ENCODE measurements at regions not wholly inside any gene's neighbourhood (a gene's known extent, or its start where the extent isn't known, plus 50 kb on each side); places are given as distances from the start of the nearest gene placed in this dataset.
"Not testable (repeated sequence)": the region's sequence is repeated elsewhere in the genome, so short reads cannot be mapped to it uniquely, and the experiment has no call there.

- intact Hi-C loops (cut with micrococcal nuclease): no loop called here
- H3K36me3 Mint-ChIP-seq (ENCODE audit: low read depth): no peaks in the 10 kb centered on the region
- DNase-seq (ENCODE audit: low spot score): no peak
- H3K4me1 Mint-ChIP-seq (ENCODE audit: low read depth): no peaks in the 10 kb centered on the region
- H3K9me3 Mint-ChIP-seq: no peaks in the 10 kb centered on the region
- no peaks in the 10 kb centered on the region for H3K27me3 Mint-ChIP-seq (ENCODE audit: low read depth)
- no peak overlapping the region for H3K4me3 Mint-ChIP-seq (ENCODE audit: low read depth)
- no peak overlapping the region for H3K27ac Mint-ChIP-seq
Measured at GRCh38 chr2:95722131-95722697, 130.4 kb downstream of the TRIM43 start.

GRCh38 chr2:95723627-95724210 is 131.9 kb downstream of the TRIM43 start:
- H3K27me3 Mint-ChIP-seq (ENCODE audit: low read depth); H3K36me3 Mint-ChIP-seq (ENCODE audit: low read depth); H3K4me3 Mint-ChIP-seq (ENCODE audit: low read depth); DNase-seq (ENCODE audit: low spot score); H3K9me3 Mint-ChIP-seq; intact Hi-C loops (cut with micrococcal nuclease); H3K4me1 Mint-ChIP-seq (ENCODE audit: low read depth); H3K27ac Mint-ChIP-seq: not testable (repeated sequence)

GRCh38 chr2:95725191-95725590 is 133.4 kb downstream of the TRIM43 start:
- DNase-seq (ENCODE audit: low spot score); intact Hi-C loops (cut with micrococcal nuclease); H3K4me1 Mint-ChIP-seq (ENCODE audit: low read depth); H3K4me3 Mint-ChIP-seq (ENCODE audit: low read depth); H3K36me3 Mint-ChIP-seq (ENCODE audit: low read depth); H3K27me3 Mint-ChIP-seq (ENCODE audit: low read depth); H3K27ac Mint-ChIP-seq; H3K9me3 Mint-ChIP-seq: not testable (repeated sequence)

- H3K36me3 Mint-ChIP-seq (ENCODE audit: low read depth); intact Hi-C loops (cut with micrococcal nuclease); DNase-seq (ENCODE audit: low spot score); H3K4me1 Mint-ChIP-seq (ENCODE audit: low read depth); H3K27me3 Mint-ChIP-seq (ENCODE audit: low read depth); H3K27ac Mint-ChIP-seq; H3K4me3 Mint-ChIP-seq (ENCODE audit: low read depth); H3K9me3 Mint-ChIP-seq: not testable (repeated sequence)
Measured at GRCh38 chr2:95725677-95726076, 133.9 kb downstream of the TRIM43 start.

- H3K27ac Mint-ChIP-seq; H3K27me3 Mint-ChIP-seq (ENCODE audit: low read depth); DNase-seq (ENCODE audit: low spot score); H3K36me3 Mint-ChIP-seq (ENCODE audit: low read depth); H3K4me3 Mint-ChIP-seq (ENCODE audit: low read depth); H3K4me1 Mint-ChIP-seq (ENCODE audit: low read depth); H3K9me3 Mint-ChIP-seq; intact Hi-C loops (cut with micrococcal nuclease): not testable (repeated sequence)
Measured at GRCh38 chr2:95727420-95727819, 135.6 kb downstream of the TRIM43 start.

GRCh38 chr2:95728878-95729596 is 137.2 kb downstream of the TRIM43 start:
- H3K27ac Mint-ChIP-seq: no peak overlapping the region
- H3K4me3 Mint-ChIP-seq (ENCODE audit: low read depth): no peak overlapping the region
- H3K27me3 Mint-ChIP-seq (ENCODE audit: low read depth): peaks cover 9% of the 10 kb centered on the region
- no peaks in the 10 kb centered on the region for H3K36me3 Mint-ChIP-seq (ENCODE audit: low read depth)
- no peaks in the 10 kb centered on the region for H3K9me3 Mint-ChIP-seq
- DNase-seq (ENCODE audit: low spot score): peak; percentile 28
- intact Hi-C loops (cut with micrococcal nuclease): loop anchor here (2.0 kb wide), 1 partner anchor 340 kb away; no protein-coding TSS in a partner anchor
- H3K4me1 Mint-ChIP-seq (ENCODE audit: low read depth): no peaks in the 10 kb centered on the region

- Mint-ChIP-seq H3K9me3 (no peaks in the 10 kb centered on the region), H3K4me1 (ENCODE audit: low read depth) (no peaks in the 10 kb centered on the region), H3K36me3 (ENCODE audit: low read depth) (no peaks in the 10 kb centered on the region), H3K27me3 (ENCODE audit: low read depth) (peaks cover 12% of the 10 kb centered on the region), H3K4me3 (ENCODE audit: low read depth) (no peak overlapping the region), H3K27ac (no peak overlapping the region)
- no peak for DNase-seq (ENCODE audit: low spot score)
- intact Hi-C loops (cut with micrococcal nuclease): loop anchor here (2.0 kb wide), 1 partner anchor 341 kb away; no protein-coding TSS in a partner anchor
Measured at GRCh38 chr2:95729597-95729955, 137.8 kb downstream of the TRIM43 start.

- no peak for DNase-seq (ENCODE audit: low spot score)
- H3K27me3 Mint-ChIP-seq (ENCODE audit: low read depth): peaks cover 20% of the 10 kb centered on the region
- H3K4me1 Mint-ChIP-seq (ENCODE audit: low read depth): no peaks in the 10 kb centered on the region
Measured at GRCh38 chr2:95730813-95731212, 139.0 kb downstream of the TRIM43 start.

GRCh38 chr2:95734976-95735890 is 143.4 kb downstream of the TRIM43 start:
- Mint-ChIP-seq H3K4me3 (ENCODE audit: low read depth) (no peak overlapping the region), H3K36me3 (ENCODE audit: low read depth) (no peaks in the 10 kb centered on the region), H3K9me3 (no peaks in the 10 kb centered on the region), H3K4me1 (ENCODE audit: low read depth) (no peaks in the 10 kb centered on the region), H3K27ac (no peak overlapping the region), H3K27me3 (ENCODE audit: low read depth) (peaks cover 24% of the 10 kb centered on the region)
- DNase-seq (ENCODE audit: low spot score): no peak
- intact Hi-C loops (cut with micrococcal nuclease): no loop called here

More at GRCh38 chr2:95730813-95731212, 139.0 kb downstream of the TRIM43 start:
- Mint-ChIP-seq H3K4me3 (ENCODE audit: low read depth) (no peak overlapping the region), H3K9me3 (no peaks in the 10 kb centered on the region), H3K36me3 (ENCODE audit: low read depth) (no peaks in the 10 kb centered on the region), H3K27ac (no peak overlapping the region)
- intact Hi-C loops (cut with micrococcal nuclease): no loop called here

GRCh38 chr2:95738301-95738700 is 146.5 kb downstream of the TRIM43 start:
- Mint-ChIP-seq H3K36me3 (ENCODE audit: low read depth) (no peaks in the 10 kb centered on the region), H3K4me3 (ENCODE audit: low read depth) (no peak overlapping the region), H3K27ac (no peak overlapping the region), H3K9me3 (no peaks in the 10 kb centered on the region), H3K27me3 (ENCODE audit: low read depth) (peaks cover 23% of the 10 kb centered on the region), H3K4me1 (ENCODE audit: low read depth) (no peaks in the 10 kb centered on the region)
- intact Hi-C loops (cut with micrococcal nuclease): no loop called here
- DNase-seq (ENCODE audit: low spot score): no peak

GRCh38 chr2:95752126-95752525 is 160.3 kb downstream of the TRIM43 start:
- intact Hi-C loops (cut with micrococcal nuclease): not testable (repeated sequence)

GRCh38 chr2:95753812-95754211 is 162.0 kb downstream of the TRIM43 start:
- H3K27me3 Mint-ChIP-seq (ENCODE audit: low read depth); DNase-seq (ENCODE audit: low spot score); H3K27ac Mint-ChIP-seq; intact Hi-C loops (cut with micrococcal nuclease); H3K4me1 Mint-ChIP-seq (ENCODE audit: low read depth); H3K36me3 Mint-ChIP-seq (ENCODE audit: low read depth); H3K4me3 Mint-ChIP-seq (ENCODE audit: low read depth); H3K9me3 Mint-ChIP-seq: not testable (repeated sequence)

More at GRCh38 chr2:95752126-95752525, 160.3 kb downstream of the TRIM43 start:
- DNase-seq (ENCODE audit: low spot score); H3K27me3 Mint-ChIP-seq (ENCODE audit: low read depth); H3K36me3 Mint-ChIP-seq (ENCODE audit: low read depth); H3K27ac Mint-ChIP-seq; H3K4me3 Mint-ChIP-seq (ENCODE audit: low read depth); H3K4me1 Mint-ChIP-seq (ENCODE audit: low read depth); H3K9me3 Mint-ChIP-seq: not testable (repeated sequence)

Measured in activated T-helper 2 cell treated with anti-CD3 and anti-CD28 coated beads, Interferon-gamma antibody, Interleukin-2, Interleukin-4, amounts not matched to agents 10 μg/mL and 5 μg/mL and 100 μg/mL, durations not matched to agents 14 hours and 24 hours and 36 hours (primary cell).